ENCODE measurements at regions not wholly inside any gene's neighbourhood (a gene's known extent, or its start where the extent isn't known, plus 50 kb on each side); places are given as distances from the start of the nearest gene placed in this dataset.

DNA sequence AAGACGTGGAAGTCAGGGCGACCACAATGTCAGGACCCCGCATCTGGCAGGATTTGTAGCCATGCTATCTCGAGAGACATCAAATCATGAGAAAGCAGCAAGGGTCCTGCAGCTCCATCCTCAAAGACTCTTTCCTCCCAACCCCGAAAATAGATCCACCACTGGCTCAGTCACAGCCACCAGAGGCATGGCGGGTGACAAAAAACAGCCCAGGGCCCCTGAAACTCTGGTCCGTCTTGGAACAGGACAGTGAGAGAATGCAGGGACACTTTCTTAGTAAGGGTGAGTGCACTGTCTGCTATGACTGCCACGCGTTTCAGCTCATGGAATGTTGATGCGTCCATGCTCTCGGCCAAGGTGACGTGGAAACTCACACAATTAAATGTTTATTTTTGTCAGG lies 220.9 kb downstream of the IRX2 start:
- TF ChIP-seq, protein P1, sequence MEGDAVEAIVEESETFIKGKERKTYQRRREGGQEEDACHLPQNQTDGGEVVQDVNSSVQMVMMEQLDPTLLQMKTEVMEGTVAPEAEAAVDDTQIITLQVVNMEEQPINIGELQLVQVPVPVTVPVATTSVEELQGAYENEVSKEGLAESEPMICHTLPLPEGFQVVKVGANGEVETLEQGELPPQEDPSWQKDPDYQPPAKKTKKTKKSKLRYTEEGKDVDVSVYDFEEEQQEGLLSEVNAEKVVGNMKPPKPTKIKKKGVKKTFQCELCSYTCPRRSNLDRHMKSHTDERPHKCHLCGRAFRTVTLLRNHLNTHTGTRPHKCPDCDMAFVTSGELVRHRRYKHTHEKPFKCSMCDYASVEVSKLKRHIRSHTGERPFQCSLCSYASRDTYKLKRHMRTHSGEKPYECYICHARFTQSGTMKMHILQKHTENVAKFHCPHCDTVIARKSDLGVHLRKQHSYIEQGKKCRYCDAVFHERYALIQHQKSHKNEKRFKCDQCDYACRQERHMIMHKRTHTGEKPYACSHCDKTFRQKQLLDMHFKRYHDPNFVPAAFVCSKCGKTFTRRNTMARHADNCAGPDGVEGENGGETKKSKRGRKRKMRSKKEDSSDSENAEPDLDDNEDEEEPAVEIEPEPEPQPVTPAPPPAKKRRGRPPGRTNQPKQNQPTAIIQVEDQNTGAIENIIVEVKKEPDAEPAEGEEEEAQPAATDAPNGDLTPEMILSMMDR (IDR thresholded peaks at IDR 0.05) = no peak
- TF ChIP-seq POLR2A (IDR thresholded peaks at IDR 0.05) (no peak), EP300 (IDR thresholded peaks at IDR 0.05) (no peak)
